Activated CD4-positive, alpha-beta T cell treated with anti-CD3 and anti-CD28 coated beads, Interleukin-2, amount 10 ng/mL, durations not matched to agents 24 days and 14 days (primary cell): ENCODE measurements at regions not wholly inside any gene's neighbourhood (a gene's known extent, or its start where the extent isn't known, plus 50 kb on each side); places are given as distances from the start of the nearest gene placed in this dataset.
A peak's percentile ranks its signal among the peaks of the same experiment; 100 is the strongest.

Experiments used
- DNase-seq: peaks from one replicate; pipeline ENCODE4 v3.0.0; 2022
- H3K27ac Mint-ChIP-seq: one replicate; pipeline ENCODE4 v1.8.0; 2022; ENCODE audit warnings: mild to moderate bottlenecking, mixed read lengths
- H3K27me3 Mint-ChIP-seq: one replicate; pipeline ENCODE4 v1.8.0; 2022; ENCODE audit warnings: mixed read lengths
- H3K36me3 Mint-ChIP-seq: one replicate; pipeline ENCODE4 v1.8.0; 2022; ENCODE audit warnings: low read depth, mild to moderate bottlenecking, mixed read lengths
- H3K4me1 Mint-ChIP-seq: one replicate; pipeline ENCODE4 v1.8.0; 2021; ENCODE audit warnings: mixed read lengths
- H3K4me3 Mint-ChIP-seq: one replicate; pipeline ENCODE4 v1.8.0; 2022; ENCODE audit warnings: mild to moderate bottlenecking, moderate library complexity, mixed read lengths
- H3K9me3 Mint-ChIP-seq: one replicate; pipeline ENCODE4 v1.8.0; 2021; ENCODE audit warnings: mixed read lengths
- intact Hi-C: fragments of 100-400 bp; cut with micrococcal nuclease; formaldehyde crosslinking; loops from one replicate; pipeline ENCODE4 v1.15.1; 2023

GRCh38 chr10:33126742-33127141 lies 168.7 kb upstream of the ITGB1 start:
- H3K36me3 Mint-ChIP-seq, result no peaks in the 10 kb centered on the region
- no peaks in the 10 kb centered on the region for H3K27me3 Mint-ChIP-seq
- intact Hi-C loops, result no loop called here
- no peak for DNase-seq
- peaks cover 4% of the 10 kb centered on the region for H3K9me3 Mint-ChIP-seq
- H3K4me3 Mint-ChIP-seq, result no peak overlapping the region
- peaks cover 42% of the 10 kb centered on the region for H3K4me1 Mint-ChIP-seq
- H3K27ac Mint-ChIP-seq, result peak overlapping the region; percentile 85

- peak overlapping the region; percentile 30 for H3K4me3 Mint-ChIP-seq
- H3K27ac Mint-ChIP-seq, result peak overlapping the region; percentile 85
- H3K4me1 Mint-ChIP-seq, result peaks cover 45% of the 10 kb centered on the region
- H3K36me3 Mint-ChIP-seq, result no peaks in the 10 kb centered on the region
- intact Hi-C loops, result no loop called here
- peaks cover 4% of the 10 kb centered on the region for H3K9me3 Mint-ChIP-seq
- peak; percentile 82 for DNase-seq
- H3K27me3 Mint-ChIP-seq, result no peaks in the 10 kb centered on the region
Observed at GRCh38 chr10:33125522-33126517, 167.8 kb upstream of the ITGB1 start.

- Mint-ChIP-seq H3K4me1 (peaks cover 50% of the 10 kb centered on the region), H3K27me3 (no peaks in the 10 kb centered on the region), H3K9me3 (peaks cover 4% of the 10 kb centered on the region), H3K27ac (no peak overlapping the region), H3K4me3 (no peak overlapping the region), H3K36me3 (no peaks in the 10 kb centered on the region)
- intact Hi-C loops, result no loop called here
- no peak for DNase-seq
Observed at GRCh38 chr10:33125111-33125510, 167.1 kb upstream of the ITGB1 start.

- no peak overlapping the region for H3K4me3 Mint-ChIP-seq
- H3K4me1 Mint-ChIP-seq, result peaks cover 50% of the 10 kb centered on the region
- H3K36me3 Mint-ChIP-seq, result no peaks in the 10 kb centered on the region
- H3K27me3 Mint-ChIP-seq, result no peaks in the 10 kb centered on the region
- H3K9me3 Mint-ChIP-seq, result peaks cover 2% of the 10 kb centered on the region
- no peak for DNase-seq
- H3K27ac Mint-ChIP-seq, result no peak overlapping the region
- intact Hi-C loops, result no loop called here
Observed at GRCh38 chr10:33123680-33124079, 165.7 kb upstream of the ITGB1 start.

GRCh38 chr10:33122014-33122809 lies 164.2 kb upstream of the ITGB1 start:
- no peaks in the 10 kb centered on the region for H3K27me3 Mint-ChIP-seq
- peaks cover 2% of the 10 kb centered on the region for H3K36me3 Mint-ChIP-seq
- H3K9me3 Mint-ChIP-seq, result peaks cover 11% of the 10 kb centered on the region
- H3K27ac Mint-ChIP-seq, result peak overlapping the region; percentile 32
- intact Hi-C loops, result no loop called here
- H3K4me1 Mint-ChIP-seq, result peaks cover 52% of the 10 kb centered on the region
- DNase-seq, result no peak
- H3K4me3 Mint-ChIP-seq, result no peak overlapping the region

GRCh38 chr10:33120700-33121099 lies 162.7 kb upstream of the ITGB1 start:
- peaks cover 11% of the 10 kb centered on the region for H3K9me3 Mint-ChIP-seq
- H3K27ac Mint-ChIP-seq, result peak overlapping the region; percentile 74
- H3K4me1 Mint-ChIP-seq, result peaks cover 50% of the 10 kb centered on the region
- peaks cover 2% of the 10 kb centered on the region for H3K36me3 Mint-ChIP-seq
- no peak for DNase-seq
- intact Hi-C loops, result loop anchor here (1.0 to 2.0 kb wide), 5 partner anchors 14 to 34 kb away; no protein-coding TSS in a partner anchor
- no peaks in the 10 kb centered on the region for H3K27me3 Mint-ChIP-seq
- H3K4me3 Mint-ChIP-seq, result no peak overlapping the region

- intact Hi-C loops, result loop anchor here (1.0 to 2.0 kb wide), 5 partner anchors 14 to 35 kb away; no protein-coding TSS in a partner anchor
- Mint-ChIP-seq H3K4me3 (no peak overlapping the region), H3K36me3 (peaks cover 2% of the 10 kb centered on the region), H3K9me3 (peaks cover 11% of the 10 kb centered on the region), H3K27ac (peak overlapping the region; percentile 74), H3K4me1 (peaks cover 50% of the 10 kb centered on the region), H3K27me3 (no peaks in the 10 kb centered on the region)
- DNase-seq, result no peak
Observed at GRCh38 chr10:33120275-33120674, 162.2 kb upstream of the ITGB1 start.

- H3K27me3 Mint-ChIP-seq, result no peaks in the 10 kb centered on the region
- H3K36me3 Mint-ChIP-seq, result peaks cover 2% of the 10 kb centered on the region
- H3K27ac Mint-ChIP-seq, result no peak overlapping the region
- H3K9me3 Mint-ChIP-seq, result peaks cover 11% of the 10 kb centered on the region
- peaks cover 51% of the 10 kb centered on the region for H3K4me1 Mint-ChIP-seq
- H3K4me3 Mint-ChIP-seq, result no peak overlapping the region
- no peak for DNase-seq
- intact Hi-C loops, result loop anchor here (5.0 kb wide), 1 partner anchor 161 kb away; the partner anchor contains the start of gene ITGB1
Observed at GRCh38 chr10:33117816-33118215, 159.8 kb upstream of the ITGB1 start.

GRCh38 chr10:33117230-33117629 lies 159.2 kb upstream of the ITGB1 start:
- Mint-ChIP-seq H3K4me1 (peaks cover 48% of the 10 kb centered on the region), H3K27ac (peak overlapping the region; percentile 19), H3K27me3 (no peaks in the 10 kb centered on the region), H3K9me3 (peaks cover 11% of the 10 kb centered on the region), H3K4me3 (no peak overlapping the region), H3K36me3 (peaks cover 2% of the 10 kb centered on the region)
- intact Hi-C loops, result loop anchor here (5.0 kb wide), 1 partner anchor 160 kb away; the partner anchor contains the start of gene ITGB1
- DNase-seq, result no peak

GRCh38 chr10:33115738-33116719 lies 158.0 kb upstream of the ITGB1 start:
- no peaks in the 10 kb centered on the region for H3K27me3 Mint-ChIP-seq
- intact Hi-C loops, result loop anchor here (2.0 to 5.0 kb wide), 2 partner anchors 15 to 159 kb away; partner anchors contain the start of gene ITGB1
- peaks cover 2% of the 10 kb centered on the region for H3K36me3 Mint-ChIP-seq
- DNase-seq, result no peak
- H3K4me3 Mint-ChIP-seq, result no peak overlapping the region
- peaks cover 11% of the 10 kb centered on the region for H3K9me3 Mint-ChIP-seq
- H3K27ac Mint-ChIP-seq, result peak overlapping the region; percentile 32
- peaks cover 45% of the 10 kb centered on the region for H3K4me1 Mint-ChIP-seq

GRCh38 chr10:33114451-33114952 lies 156.5 kb upstream of the ITGB1 start:
- DNase-seq, result no peak
- H3K27ac Mint-ChIP-seq, result peak overlapping the region; percentile 34
- peak overlapping the region; percentile 13 for H3K4me3 Mint-ChIP-seq
- peaks cover 11% of the 10 kb centered on the region for H3K9me3 Mint-ChIP-seq
- no peaks in the 10 kb centered on the region for H3K27me3 Mint-ChIP-seq
- peaks cover 2% of the 10 kb centered on the region for H3K36me3 Mint-ChIP-seq
- peaks cover 39% of the 10 kb centered on the region for H3K4me1 Mint-ChIP-seq
- intact Hi-C loops, result loop anchor here (2.0 kb wide), 1 partner anchor 14 kb away; no protein-coding TSS in a partner anchor

- no peak for DNase-seq
- Mint-ChIP-seq H3K27ac (no peak overlapping the region), H3K4me3 (no peak overlapping the region), H3K4me1 (peaks cover 39% of the 10 kb centered on the region), H3K9me3 (peaks cover 8% of the 10 kb centered on the region), H3K36me3 (peaks cover 2% of the 10 kb centered on the region), H3K27me3 (no peaks in the 10 kb centered on the region)
- intact Hi-C loops, result no loop called here
Observed at GRCh38 chr10:33113466-33113865, 155.4 kb upstream of the ITGB1 start.
